ENCODE measurements at regions not wholly inside any gene's neighbourhood (a gene's known extent, or its start where the extent isn't known, plus 50 kb on each side); places are given as distances from the start of the nearest gene placed in this dataset.

DNA sequence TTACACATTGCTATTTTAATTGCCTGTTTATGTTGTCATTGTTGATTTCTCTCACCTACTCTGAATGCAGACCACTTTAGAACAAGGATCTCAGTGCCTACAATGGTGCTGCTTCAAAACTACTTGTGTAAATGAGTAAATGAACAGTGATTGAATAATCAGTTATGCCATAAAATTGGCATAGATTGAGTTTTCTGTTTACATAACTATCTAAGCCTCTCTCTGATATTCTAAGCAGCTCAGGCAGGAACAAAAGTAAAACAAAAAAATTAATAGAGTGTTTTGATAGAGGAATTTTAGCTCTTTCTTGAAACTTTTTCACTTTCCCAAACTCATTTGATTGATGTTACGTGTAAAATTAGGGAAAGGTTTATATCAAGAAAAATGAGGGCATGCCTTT is 232.3 kb upstream of the KITLG start:
- TF ChIP-seq, protein P1, sequence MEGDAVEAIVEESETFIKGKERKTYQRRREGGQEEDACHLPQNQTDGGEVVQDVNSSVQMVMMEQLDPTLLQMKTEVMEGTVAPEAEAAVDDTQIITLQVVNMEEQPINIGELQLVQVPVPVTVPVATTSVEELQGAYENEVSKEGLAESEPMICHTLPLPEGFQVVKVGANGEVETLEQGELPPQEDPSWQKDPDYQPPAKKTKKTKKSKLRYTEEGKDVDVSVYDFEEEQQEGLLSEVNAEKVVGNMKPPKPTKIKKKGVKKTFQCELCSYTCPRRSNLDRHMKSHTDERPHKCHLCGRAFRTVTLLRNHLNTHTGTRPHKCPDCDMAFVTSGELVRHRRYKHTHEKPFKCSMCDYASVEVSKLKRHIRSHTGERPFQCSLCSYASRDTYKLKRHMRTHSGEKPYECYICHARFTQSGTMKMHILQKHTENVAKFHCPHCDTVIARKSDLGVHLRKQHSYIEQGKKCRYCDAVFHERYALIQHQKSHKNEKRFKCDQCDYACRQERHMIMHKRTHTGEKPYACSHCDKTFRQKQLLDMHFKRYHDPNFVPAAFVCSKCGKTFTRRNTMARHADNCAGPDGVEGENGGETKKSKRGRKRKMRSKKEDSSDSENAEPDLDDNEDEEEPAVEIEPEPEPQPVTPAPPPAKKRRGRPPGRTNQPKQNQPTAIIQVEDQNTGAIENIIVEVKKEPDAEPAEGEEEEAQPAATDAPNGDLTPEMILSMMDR (conservative IDR thresholded peaks at IDR 0.05) = no peak
- no peak for TF ChIP-seq EZH2 (IDR thresholded peaks at IDR 0.05; ENCODE audit: low read depth)
